GM12878 (cell line): ENCODE measurements at regions not wholly inside any gene's neighbourhood (a gene's known extent, or its start where the extent isn't known, plus 50 kb on each side); places are given as distances from the start of the nearest gene placed in this dataset.

Source experiments
- ATAC-seq: fragments of 200-7000 bp; cut with Tn5 transposase; 3 replicates; pipeline ENCODE4 v1.9.1; 2020; ENCODE audit warnings: mild to moderate bottlenecking, moderate library complexity
- BruUV-seq: library from RNA; stranded (reverse); fragments of 400-500 nt; replicated peaks from 2 replicates; lab custom pipeline; 2021; lab: Mats Ljungman, UMichigan
- CTCF ChIA-PET: fragments of 300-600 bp; sonication (Branson Sonifier 250); formaldehyde crosslinking; extraction: SDS; loops from one replicate; lab custom pipeline; 2021; ENCODE audit warnings: inconsistent platforms; lab: Yijun Ruan, JAX
- POLR2A ChIA-PET: fragments of 350-600 bp; formaldehyde crosslinking; extraction: SDS; loops from one replicate; lab custom pipeline; 2021; ENCODE audit warnings: inconsistent platforms; lab: Charles Lee
- RAD21 ChIA-PET: fragments of 300-600 bp; sonication (Branson Sonifier 250); formaldehyde crosslinking; loops from one replicate; lab custom pipeline; 2023; ENCODE audit warnings: antibody characterized with exemption; ENCODE audit not compliant: unreplicated experiment; lab: Charles Lee
- SMC1A ChIA-PET: fragments of 300-600 bp; sonication (Branson Sonifier 250); formaldehyde crosslinking; loops from one replicate; lab custom pipeline; 2023; ENCODE audit not compliant: unreplicated experiment, uncharacterized antibody; lab: Charles Lee
- DNase-seq: peaks from one replicate; pipeline ENCODE4 v3.0.0-alpha.2; 2011; ENCODE audit warnings: low read depth, low spot score
- FAIRE-seq: peaks from 3 replicates; lab custom pipeline; 2011; peaks lifted over from hg19 to GRCh38; lab: Jason Lieb, UNC
- H2AFZ ChIP-seq: 2 replicates; pipeline ENCODE4 v1.6.0; 2011; ENCODE audit warnings: low read depth, low read length, control low read depth; ENCODE audit not compliant: control insufficient read depth
- H3K27ac ChIP-seq: 2 replicates; pipeline ENCODE4 v1.5.1; 2011; ENCODE audit warnings: control low read depth; ENCODE audit not compliant: control insufficient read depth, insufficient read depth
- H3K27me3 ChIP-seq, 2 experiments: replicated peaks in 1 of 2; 2 replicates each; pipeline versions ENCODE4 v1.6.0 to v1.6.1; 2011; ENCODE audit warnings: low read length in 1 of 2; ENCODE audit not compliant: control insufficient read depth in 2 of 2, insufficient read depth in 2 of 2
- H3K36me3 ChIP-seq, 2 experiments: 2 replicates each; pipeline ENCODE4 v1.5.1; 2011; ENCODE audit warnings: low read length in 1 of 2; ENCODE audit not compliant: control insufficient read depth in 2 of 2, insufficient read depth in 2 of 2
- H3K4me1 ChIP-seq: 2 replicates; pipeline ENCODE4 v1.6.1; 2011; ENCODE audit warnings: mild to moderate bottlenecking, low read length, moderate library complexity, mixed read lengths; ENCODE audit not compliant: control insufficient read depth, insufficient read depth
- H3K4me2 ChIP-seq: 2 replicates; pipeline ENCODE4 v1.6.0; 2011; ENCODE audit warnings: control low read depth; ENCODE audit not compliant: control insufficient read depth, insufficient read depth
- H3K4me3 ChIP-seq: fragments of 200-600 bp; sonication (generic); 2 replicates; pipeline ENCODE4 v1.5.1; 2016
- H3K79me2 ChIP-seq: 2 replicates; pipeline ENCODE4 v1.6.0; 2011; ENCODE audit warnings: low read length; ENCODE audit not compliant: control insufficient read depth, insufficient read depth
- H3K9ac ChIP-seq: 2 replicates; pipeline ENCODE4 v1.8.0; 2011; ENCODE audit warnings: low read length, control low read depth, mixed read lengths; ENCODE audit not compliant: control insufficient read depth, insufficient read depth
- H3K9me3 ChIP-seq: replicated peaks from 3 replicates; pipeline ENCODE4 v1.5.1; 2011; ENCODE audit warnings: mild to moderate bottlenecking, low read length; ENCODE audit not compliant: control insufficient read depth, insufficient read depth
- H4K20me1 ChIP-seq: 2 replicates; pipeline ENCODE4 v1.6.0; 2011; ENCODE audit not compliant: control insufficient read depth, insufficient read depth
- ATF7 ChIP-seq: fragments of 450-650 bp; IDR thresholded peaks from 2 replicates; pipeline ENCODE4 v1.6.1; 2016; ENCODE audit warnings: low read depth, mild to moderate bottlenecking
- BCL11A ChIP-seq: IDR thresholded peaks from 2 replicates; pipeline ENCODE4 v1.6.1; 2011; ENCODE audit warnings: low read depth, low read length
- EGR1 ChIP-seq, 2 experiments: IDR thresholded peaks; 1 replicate in 1 of 2; 2 replicates in 1 of 2; pipeline ENCODE4 v1.6.1; 2011 to 2012; ENCODE audit warnings: low read depth in 2 of 2, low read length in 2 of 2, borderline replicate concordance in 1 of 2, mild to moderate bottlenecking in 1 of 2, moderate library complexity in 1 of 2
- GATAD2B ChIP-seq: fragments of 450-650 bp; conservative IDR thresholded peaks from 2 replicates; pipeline ENCODE4 v1.6.1; 2017; ENCODE audit warnings: low read depth, mild to moderate bottlenecking, moderate library complexity
- HDGF ChIP-seq: fragments of 450-650 bp; IDR thresholded peaks from 2 replicates; pipeline ENCODE4 v1.6.1; 2016; ENCODE audit warnings: antibody characterized with exemption
- KAT2A ChIP-seq: conservative IDR thresholded peaks from 2 replicates; pipeline ENCODE4 v1.6.1; 2011; ENCODE audit warnings: low read depth, low read length; ENCODE audit not compliant: control insufficient read depth
- RAD51 ChIP-seq: fragments of 450-650 bp; IDR thresholded peaks from 2 replicates; pipeline ENCODE4 v1.6.1; 2016; ENCODE audit warnings: moderate library complexity, mild to moderate bottlenecking, inconsistent platforms
- SP1 ChIP-seq: IDR thresholded peaks from one replicate; pipeline ENCODE4 v1.6.1; 2011; ENCODE audit warnings: low read depth, low read length
- TCF7 ChIP-seq: IDR thresholded peaks from 2 replicates; pipeline ENCODE4 v1.6.1; 2014; ENCODE audit warnings: antibody characterized with exemption, borderline replicate concordance
- ZSCAN29 ChIP-seq: fragments of 450-650 bp; IDR thresholded peaks from 2 replicates; pipeline ENCODE4 v1.6.1; 2017; ENCODE audit warnings: mild to moderate bottlenecking, moderate library complexity
- ZZZ3 ChIP-seq: IDR thresholded peaks from 2 replicates; pipeline ENCODE4 v1.6.1; 2011; ENCODE audit warnings: low read depth; ENCODE audit not compliant: control insufficient read depth, insufficient read length
- WGBS: methylation state at CpG from one replicate; pipeline ENCODE4 v1.1.6; 2016; ENCODE audit warnings: low lambda C conversion rate; ENCODE audit not compliant: insufficient replicate concordance, insufficient coverage; ENCODE audit errors: missing lambda C conversion rate; 5-methylcytosine and 5-hydroxymethylcytosine counted together
- in situ Hi-C: fragments of 300-500 bp; cut with MboI; formaldehyde crosslinking; loops from 9 replicates; pipeline ENCODE4 v1.14.3; 2018; ENCODE audit warnings: mixed read lengths
- intact Hi-C: fragments of 100-400 bp; cut with micrococcal nuclease; formaldehyde crosslinking; loops from one replicate; pipeline ENCODE4 v1.14.2; 2022; ENCODE audit not compliant: unreplicated experiment
- TF ChIP-seq, protein P1 (sequence below): fragments of 450-650 bp; conservative IDR thresholded peaks from 2 replicates; pipeline ENCODE4 v1.6.1; 2017; ENCODE audit warnings: mild to moderate bottlenecking, moderate library complexity
- TF ChIP-seq, protein P2 (sequence below): IDR thresholded peaks from 2 replicates; pipeline ENCODE4 v1.6.1; 2011; ENCODE audit warnings: borderline replicate concordance, low read depth, mild to moderate bottlenecking, moderate library complexity, mixed read lengths, low read length; ENCODE audit not compliant: insufficient read depth; ENCODE audit errors: extremely low read length

DNA sequence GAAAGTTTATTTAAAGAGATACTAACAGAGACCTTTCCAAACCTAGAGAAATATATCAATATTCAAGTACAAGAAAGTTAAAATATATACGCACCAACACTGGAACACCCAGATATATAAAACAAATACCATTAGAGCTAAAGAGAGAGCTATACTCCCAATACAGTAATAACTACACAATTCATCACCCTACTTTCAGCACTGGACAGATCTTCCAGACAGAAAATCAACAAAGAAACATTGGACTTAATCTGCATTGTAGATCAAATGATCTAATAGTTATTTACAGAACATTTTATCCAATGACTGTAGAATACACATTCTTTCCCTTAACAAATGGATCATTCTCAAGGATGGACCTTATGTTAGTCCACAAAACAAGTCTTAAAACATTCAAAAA, 311.9 kb downstream of the METTL15 start:
- POLR2A ChIA-PET = no interaction called here
- no peak for TF ChIP-seq GATAD2B
- no peak for TF ChIP-seq KAT2A
- TF ChIP-seq BCL11A = no peak
- TF ChIP-seq ATF7 = no peak
- TF ChIP-seq SP1 = no peak
- TF ChIP-seq ZSCAN29 = no peak
- no peak for TF ChIP-seq RAD51
- TF ChIP-seq EGR1 (IDR thresholded peaks at IDR 0.05; ENCODE audit: borderline replicate concordance in 1 of 2, low read depth in 2 of 2, low read length in 2 of 2) = no peak
- TF ChIP-seq TCF7 = no peak
- TF ChIP-seq, protein P1, sequence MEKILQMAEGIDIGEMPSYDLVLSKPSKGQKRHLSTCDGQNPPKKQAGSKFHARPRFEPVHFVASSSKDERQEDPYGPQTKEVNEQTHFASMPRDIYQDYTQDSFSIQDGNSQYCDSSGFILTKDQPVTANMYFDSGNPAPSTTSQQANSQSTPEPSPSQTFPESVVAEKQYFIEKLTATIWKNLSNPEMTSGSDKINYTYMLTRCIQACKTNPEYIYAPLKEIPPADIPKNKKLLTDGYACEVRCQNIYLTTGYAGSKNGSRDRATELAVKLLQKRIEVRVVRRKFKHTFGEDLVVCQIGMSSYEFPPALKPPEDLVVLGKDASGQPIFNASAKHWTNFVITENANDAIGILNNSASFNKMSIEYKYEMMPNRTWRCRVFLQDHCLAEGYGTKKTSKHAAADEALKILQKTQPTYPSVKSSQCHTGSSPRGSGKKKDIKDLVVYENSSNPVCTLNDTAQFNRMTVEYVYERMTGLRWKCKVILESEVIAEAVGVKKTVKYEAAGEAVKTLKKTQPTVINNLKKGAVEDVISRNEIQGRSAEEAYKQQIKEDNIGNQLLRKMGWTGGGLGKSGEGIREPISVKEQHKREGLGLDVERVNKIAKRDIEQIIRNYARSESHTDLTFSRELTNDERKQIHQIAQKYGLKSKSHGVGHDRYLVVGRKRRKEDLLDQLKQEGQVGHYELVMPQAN = no peak
- no peak for TF ChIP-seq HDGF
- TF ChIP-seq, protein P2, sequence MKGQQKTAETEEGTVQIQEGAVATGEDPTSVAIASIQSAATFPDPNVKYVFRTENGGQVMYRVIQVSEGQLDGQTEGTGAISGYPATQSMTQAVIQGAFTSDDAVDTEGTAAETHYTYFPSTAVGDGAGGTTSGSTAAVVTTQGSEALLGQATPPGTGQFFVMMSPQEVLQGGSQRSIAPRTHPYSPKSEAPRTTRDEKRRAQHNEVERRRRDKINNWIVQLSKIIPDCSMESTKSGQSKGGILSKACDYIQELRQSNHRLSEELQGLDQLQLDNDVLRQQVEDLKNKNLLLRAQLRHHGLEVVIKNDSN = no peak
- no peak for TF ChIP-seq ZZZ3
- TF ChIP-seq, all 136 proteins: peak for 0
- CTCF ChIA-PET = no interaction called here
- ATAC-seq (no peak), DNase-seq (no peak), FAIRE-seq (no peak)
- H3K4me1 ChIP-seq = no peaks in the 10 kb centered on the region
- H3K4me3 ChIP-seq = no peak overlapping the region
- H3K9ac ChIP-seq = no peak overlapping the region
- BruUV-seq = no TSS peak
- RAD21 ChIA-PET = no interaction called here
- H3K4me2 ChIP-seq = no peak overlapping the region
- H2AFZ ChIP-seq = no peak overlapping the region
- no peaks in the 10 kb centered on the region for H3K79me2 ChIP-seq
- no peaks in the 10 kb centered on the region for H3K27me3 ChIP-seq
- intact Hi-C loops (no loop called here), in situ Hi-C loops (no loop called here)
- H3K36me3 ChIP-seq = no peaks in the 10 kb centered on the region
- no peaks in the 10 kb centered on the region for H3K9me3 ChIP-seq
- no peaks in the 10 kb centered on the region for H4K20me1 ChIP-seq
- no peak overlapping the region for H3K27ac ChIP-seq
- WGBS = 94% methylated on average over 1 of the region's 1 CpG
- SMC1A ChIA-PET = no interaction called here
